Naive thymus-derived CD8-positive, alpha-beta T cell (primary cell): ENCODE measurements at regions not wholly inside any gene's neighbourhood (a gene's known extent, or its start where the extent isn't known, plus 50 kb on each side); places are given as distances from the start of the nearest gene placed in this dataset.

ENCODE experiments used
- ATAC-seq, 2 donors: fragments of 150-1000 bp; cut with Tn5 transposase in 1 of 2; sonication (Bioruptor Pico), chemical (Tn5 transposase) in 1 of 2; 1 replicate in 1 of 2; 2 replicates in 1 of 2; pipeline ENCODE4 v1.10.0; 2021; ENCODE audit warnings: mild to moderate bottlenecking in 2 of 2, moderate library complexity in 2 of 2
- POLR2A ChIA-PET: fragments of 350-600 bp; sonication (Branson Sonifier 250); formaldehyde crosslinking; loops from one replicate; lab custom pipeline; 2021; ENCODE audit warnings: antibody characterized with exemption; lab: Charles Lee
- DNase-seq, 10 donors: peaks; one replicate each; pipeline versions ENCODE4 v3.0.0 to v3.0.0-alpha.2; 2020 to 2022
- H3K27ac Mint-ChIP-seq, 10 donors: one replicate each; pipeline ENCODE4 v1.8.0; 2020 to 2022; ENCODE audit warnings: mild to moderate bottlenecking in 10 of 10, mixed read lengths in 10 of 10, moderate library complexity in 4 of 10, inconsistent platforms in 1 of 10
- H3K27me3 Mint-ChIP-seq, 5 donors: one replicate each; pipeline ENCODE4 v1.8.0; 2021 to 2022; ENCODE audit warnings: mixed read lengths in 5 of 5
- H3K36me3 Mint-ChIP-seq, 3 donors: one replicate each; pipeline ENCODE4 v1.8.0; 2020 to 2022; ENCODE audit warnings: mixed read lengths in 3 of 3, mild to moderate bottlenecking in 2 of 3, inconsistent platforms in 1 of 3
- H3K4me1 Mint-ChIP-seq, 4 donors: one replicate each; pipeline ENCODE4 v1.8.0; 2021 to 2022; ENCODE audit warnings: mixed read lengths in 4 of 4
- H3K4me3 Mint-ChIP-seq, 10 donors: one replicate each; pipeline ENCODE4 v1.8.0; 2020 to 2022; ENCODE audit warnings: mild to moderate bottlenecking in 10 of 10, mixed read lengths in 10 of 10, moderate library complexity in 6 of 10, inconsistent platforms in 1 of 10
- H3K9me3 Mint-ChIP-seq, 9 donors: one replicate each; pipeline ENCODE4 v1.8.0; 2020 to 2022; ENCODE audit warnings: mixed read lengths in 9 of 9, mild to moderate bottlenecking in 3 of 9, inconsistent platforms in 1 of 9, moderate library complexity in 1 of 9

DNA sequence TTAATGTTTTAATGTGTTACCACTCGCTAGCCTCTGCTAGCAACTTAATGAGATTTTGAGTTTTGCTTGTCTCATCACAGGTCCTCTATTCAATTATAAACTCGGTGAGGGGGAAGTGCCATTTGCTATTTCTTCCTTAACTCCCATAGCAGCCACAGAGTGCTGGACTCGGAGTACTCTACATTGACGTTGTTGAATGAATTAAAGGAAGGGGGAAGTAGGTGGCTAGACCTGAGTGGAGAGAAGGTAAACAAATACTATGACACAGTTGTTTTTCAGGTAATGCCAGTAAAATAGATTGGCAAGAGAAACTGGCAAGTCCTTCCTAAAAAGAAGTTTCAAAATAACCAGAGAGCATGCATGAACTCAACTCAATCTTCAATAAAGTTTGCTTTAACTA lies 339.3 kb downstream of the HRH4 start:
- peaks cover 7 to 43% (median 19%) of the 10 kb centered on the region in 5 donors for H3K27me3 Mint-ChIP-seq
- no peaks in the 10 kb centered on the region for H3K36me3 Mint-ChIP-seq
- POLR2A ChIA-PET = no interaction called here
- ATAC-seq (no peak), DNase-seq (no peak)
- no peaks in the 10 kb centered on the region for H3K4me1 Mint-ChIP-seq
- no peak overlapping the region for H3K27ac Mint-ChIP-seq
- peaks cover 0 to 8% (median 0%) of the 10 kb centered on the region in 9 donors for H3K9me3 Mint-ChIP-seq
- H3K4me3 Mint-ChIP-seq = no peak overlapping the region

DNA sequence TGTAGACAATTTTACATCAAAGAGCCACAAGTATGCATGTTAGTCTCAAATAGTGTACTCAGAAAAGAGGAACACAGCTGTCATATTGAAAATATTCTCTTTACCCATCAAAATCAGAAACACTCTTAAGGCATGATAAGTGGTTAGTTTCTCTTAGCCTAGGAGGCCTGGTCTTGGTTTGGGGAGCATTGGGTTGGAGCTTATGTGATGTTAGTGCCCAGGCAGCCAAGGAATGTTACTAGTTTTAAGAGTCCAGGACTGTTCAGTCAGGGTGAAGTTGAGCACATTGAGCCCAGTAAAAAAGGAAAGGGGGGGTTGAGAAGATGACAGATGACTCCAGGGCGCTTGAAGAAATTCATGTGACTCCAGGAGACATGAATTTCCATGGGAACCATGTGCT lies 340.6 kb downstream of the HRH4 start:
- Mint-ChIP-seq H3K27ac (no peak overlapping the region), H3K4me3 (no peak overlapping the region), H3K4me1 (no peaks in the 10 kb centered on the region), H3K9me3 (peaks cover 0 to 12% (median 0%) of the 10 kb centered on the region in 9 donors), H3K36me3 (no peaks in the 10 kb centered on the region), H3K27me3 (peaks cover 7 to 35% (median 19%) of the 10 kb centered on the region in 5 donors)
- POLR2A ChIA-PET = no interaction called here
- DNase-seq (no peak), ATAC-seq (no peak)

DNA sequence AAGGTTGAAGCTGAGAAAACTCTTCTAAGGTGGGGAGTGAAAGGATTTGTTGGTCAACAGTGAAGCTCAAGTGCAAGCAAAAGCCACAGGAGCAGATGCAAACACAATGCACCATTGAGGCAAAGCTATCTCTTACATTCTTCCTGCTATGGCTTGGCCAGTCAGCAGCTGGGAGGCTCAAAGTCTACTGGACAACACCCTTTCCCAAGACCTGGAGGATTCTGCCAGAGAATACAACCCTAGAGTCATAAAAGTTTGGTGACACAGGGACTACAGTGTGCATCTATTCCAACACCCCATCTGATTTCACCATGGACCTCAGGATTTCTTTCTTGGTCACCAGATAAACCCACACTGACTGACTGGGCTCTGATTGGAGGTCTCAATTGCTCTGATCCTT lies 342.0 kb downstream of the HRH4 start:
- Mint-ChIP-seq H3K27ac (no peak overlapping the region), H3K27me3 (peaks cover 7 to 29% (median 21%) of the 10 kb centered on the region in 5 donors), H3K9me3 (peaks cover 0 to 18% (median 3%) of the 10 kb centered on the region in 9 donors), H3K4me3 (no peak overlapping the region), H3K4me1 (no peaks in the 10 kb centered on the region), H3K36me3 (no peaks in the 10 kb centered on the region)
- POLR2A ChIA-PET = no interaction called here
- ATAC-seq (no peak), DNase-seq (no peak)

DNA sequence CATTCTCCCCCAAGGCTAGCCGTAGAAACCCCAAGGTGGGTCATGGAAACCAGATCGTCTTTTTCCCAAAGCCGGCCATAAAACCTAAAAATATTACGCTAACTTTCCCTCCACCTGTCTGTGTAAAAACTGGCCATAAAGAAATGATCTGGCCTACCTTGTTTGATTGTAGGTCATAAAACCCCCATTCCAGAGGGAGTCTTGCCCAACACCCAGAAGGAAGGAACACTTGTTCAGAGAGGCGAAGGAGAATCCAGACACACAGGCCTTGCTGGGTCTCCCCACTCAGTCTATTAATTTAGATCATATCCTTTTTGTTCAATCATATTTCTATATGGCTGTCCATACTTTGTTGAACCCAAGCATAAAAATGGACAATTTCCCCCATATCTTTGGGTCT lies 344.7 kb downstream of the HRH4 start:
- ATAC-seq = no peak
- H3K27me3 Mint-ChIP-seq = peaks cover 0 to 19% (median 8%) of the 10 kb centered on the region in 5 donors

DNA sequence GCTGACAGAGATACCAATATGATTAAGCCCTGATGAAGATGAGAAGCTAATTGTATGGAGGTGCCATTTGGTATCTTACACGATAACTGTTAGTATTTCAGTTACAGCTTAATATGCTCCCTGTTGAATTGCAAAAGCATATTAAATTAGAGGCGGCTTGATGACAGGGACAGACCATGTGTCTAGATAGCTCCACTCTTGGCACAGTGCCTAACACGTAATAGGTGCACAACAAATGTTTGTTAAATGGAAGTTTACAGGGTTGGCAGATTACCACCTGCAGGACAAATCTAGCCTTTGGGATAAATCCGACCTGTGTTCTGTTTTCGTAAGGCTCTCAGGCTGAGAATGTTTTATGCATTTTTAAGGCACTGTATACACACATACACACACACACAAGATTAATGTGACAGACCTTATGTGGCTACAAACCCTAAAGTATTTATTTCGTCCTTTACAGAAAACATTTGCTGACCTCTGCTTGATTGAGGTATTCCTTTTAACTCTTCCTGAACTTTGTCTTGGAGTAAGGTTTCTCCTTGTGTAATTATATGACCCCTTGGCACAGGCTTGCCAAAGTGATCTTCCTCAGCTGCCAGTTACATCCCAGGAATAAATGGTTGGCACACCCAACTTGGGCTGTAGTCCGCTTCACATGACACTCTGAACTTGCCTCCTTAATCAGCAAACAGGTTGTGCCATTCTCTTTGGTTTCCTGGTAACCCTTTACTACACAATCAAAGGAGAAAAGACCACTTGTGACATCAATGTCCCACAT lies 348.9 kb downstream of the HRH4 start:
- DNase-seq (no peak), ATAC-seq (no peak)
- Mint-ChIP-seq H3K4me1 (no peaks in the 10 kb centered on the region), H3K27ac (no peak overlapping the region), H3K9me3 (peaks cover 4 to 27% (median 14%) of the 10 kb centered on the region in 9 donors), H3K27me3 (peaks cover 0 to 9% (median 0%) of the 10 kb centered on the region in 5 donors), H3K36me3 (peaks cover 0 to 4% (median 0%) of the 10 kb centered on the region in 3 donors), H3K4me3 (no peak overlapping the region)
- POLR2A ChIA-PET = no interaction called here

More for the DNA sequence above, 344.7 kb downstream of the HRH4 start:
- no peak for DNase-seq
- H3K27ac Mint-ChIP-seq = no peak overlapping the region
- no peaks in the 10 kb centered on the region for H3K4me1 Mint-ChIP-seq
- H3K4me3 Mint-ChIP-seq = no peak overlapping the region
- H3K9me3 Mint-ChIP-seq = peaks cover 4 to 18% (median 14%) of the 10 kb centered on the region in 9 donors
- H3K36me3 Mint-ChIP-seq = peaks cover 0 to 4% (median 0%) of the 10 kb centered on the region in 3 donors
- POLR2A ChIA-PET = no interaction called here

DNA sequence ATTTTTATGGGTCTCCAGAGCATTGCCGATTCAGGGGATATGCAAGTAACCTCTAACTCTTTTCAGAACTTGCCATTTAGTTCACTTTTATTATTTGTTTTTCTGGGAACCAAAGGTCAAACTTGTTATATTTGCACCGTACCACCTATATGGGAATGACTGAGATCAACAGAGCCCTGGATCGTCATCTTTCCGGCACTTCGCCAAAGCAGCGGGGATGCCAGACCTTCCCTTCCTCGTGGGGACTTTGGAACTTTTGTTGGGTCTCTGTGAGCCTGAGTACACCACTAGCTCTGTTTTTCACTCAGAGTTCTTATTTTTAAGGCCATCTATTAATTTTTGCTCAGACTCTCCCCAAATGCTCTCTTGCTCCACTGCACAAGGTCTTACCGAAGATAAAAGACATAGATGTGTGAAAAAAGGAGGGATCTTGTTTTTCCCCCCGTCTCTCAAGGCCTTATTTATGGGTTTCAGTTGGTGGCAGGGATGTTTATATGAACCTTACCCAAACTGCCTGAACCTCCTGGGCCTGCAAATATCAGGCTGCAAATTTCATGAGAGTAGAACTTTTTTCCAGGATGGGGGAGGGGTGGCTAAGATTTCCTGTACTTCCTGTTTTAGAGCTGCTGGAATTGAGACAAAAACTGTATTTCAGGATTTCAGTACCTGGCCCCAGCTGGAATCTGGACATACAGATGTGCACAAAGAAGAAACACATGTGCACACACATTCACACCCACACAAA lies 350.3 kb downstream of the HRH4 start:
- no peaks in the 10 kb centered on the region for H3K4me1 Mint-ChIP-seq
- H3K27me3 Mint-ChIP-seq = peaks cover 0 to 7% (median 0%) of the 10 kb centered on the region in 5 donors
- no peak overlapping the region for H3K4me3 Mint-ChIP-seq

DNA sequence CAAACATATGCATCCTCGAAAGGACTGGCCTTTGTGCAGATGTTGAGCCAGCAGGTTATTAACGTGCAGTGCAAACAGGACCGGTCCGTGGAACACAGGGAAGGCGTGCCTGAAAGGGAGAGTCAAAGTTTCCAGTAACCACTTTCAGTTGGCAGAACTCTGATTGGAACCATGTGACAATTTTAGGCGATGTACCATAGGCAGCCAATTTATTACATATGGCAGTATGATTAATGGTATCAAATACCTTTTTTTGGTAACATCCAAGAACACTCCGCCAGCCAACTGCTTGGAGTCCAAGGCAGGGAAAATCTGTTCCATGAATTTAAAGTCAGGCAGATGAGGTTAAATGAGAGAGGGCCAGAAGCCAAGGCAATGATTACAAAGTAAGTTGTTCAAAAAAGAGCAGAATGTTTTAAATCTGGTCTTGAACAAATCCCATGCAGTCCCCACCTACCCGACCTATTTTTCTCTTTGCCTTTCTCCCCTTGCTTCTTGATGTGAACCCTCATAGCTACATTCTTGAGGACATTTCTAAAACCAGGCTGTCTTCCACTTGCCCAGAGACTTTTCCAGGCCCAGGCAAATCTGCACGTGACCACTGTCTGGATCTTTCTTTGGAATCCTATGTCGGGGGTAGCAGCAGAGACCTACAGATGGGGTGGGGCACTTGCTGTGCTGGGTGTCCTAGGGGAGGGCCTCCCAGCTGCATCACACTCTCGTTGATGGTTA lies 351.7 kb downstream of the HRH4 start:
- no peak overlapping the region for H3K27ac Mint-ChIP-seq
- no peaks in the 10 kb centered on the region for H3K27me3 Mint-ChIP-seq
- ATAC-seq = no peak
- no peaks in the 10 kb centered on the region for H3K4me1 Mint-ChIP-seq
- H3K9me3 Mint-ChIP-seq = peaks cover 4 to 23% (median 10%) of the 10 kb centered on the region in 9 donors
- H3K4me3 Mint-ChIP-seq = no peak overlapping the region
- DNase-seq = no peak
- POLR2A ChIA-PET = no interaction called here
- H3K36me3 Mint-ChIP-seq = peaks cover 0 to 4% (median 0%) of the 10 kb centered on the region in 3 donors

More for the DNA sequence above, 350.3 kb downstream of the HRH4 start:
- Mint-ChIP-seq H3K9me3 (peaks cover 4 to 28% (median 14%) of the 10 kb centered on the region in 9 donors), H3K27ac (no peak overlapping the region), H3K36me3 (peaks cover 0 to 4% (median 0%) of the 10 kb centered on the region in 3 donors)
- POLR2A ChIA-PET = no interaction called here
- ATAC-seq (no peak), DNase-seq (no peak)

DNA sequence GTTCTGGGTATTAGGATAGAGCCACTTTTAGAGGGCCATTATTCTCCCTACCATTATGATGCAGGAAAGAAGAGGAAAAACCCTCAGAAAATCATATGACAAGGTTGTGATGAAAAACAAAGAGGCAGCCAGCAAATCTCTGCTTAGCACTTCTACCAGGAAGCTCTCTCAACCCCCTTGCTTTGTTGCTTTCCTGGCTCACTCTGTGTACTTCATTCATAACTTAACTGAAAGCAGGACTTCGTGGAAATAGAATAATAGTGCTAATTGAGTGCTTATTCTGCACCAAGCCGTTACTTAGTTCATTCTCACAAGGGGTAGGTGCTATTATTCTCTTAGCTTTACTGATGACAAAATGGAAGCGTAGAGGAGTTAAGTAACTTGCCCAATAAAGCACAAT lies 354.1 kb downstream of the HRH4 start:
- Mint-ChIP-seq H3K27ac (no peak overlapping the region), H3K27me3 (peaks cover 0 to 3% (median 0%) of the 10 kb centered on the region in 5 donors), H3K4me3 (no peak overlapping the region), H3K9me3 (peaks cover 0 to 9% (median 0%) of the 10 kb centered on the region in 9 donors), H3K4me1 (no peaks in the 10 kb centered on the region), H3K36me3 (no peaks in the 10 kb centered on the region)
- ATAC-seq (no peak), DNase-seq (no peak)
- POLR2A ChIA-PET = no interaction called here

DNA sequence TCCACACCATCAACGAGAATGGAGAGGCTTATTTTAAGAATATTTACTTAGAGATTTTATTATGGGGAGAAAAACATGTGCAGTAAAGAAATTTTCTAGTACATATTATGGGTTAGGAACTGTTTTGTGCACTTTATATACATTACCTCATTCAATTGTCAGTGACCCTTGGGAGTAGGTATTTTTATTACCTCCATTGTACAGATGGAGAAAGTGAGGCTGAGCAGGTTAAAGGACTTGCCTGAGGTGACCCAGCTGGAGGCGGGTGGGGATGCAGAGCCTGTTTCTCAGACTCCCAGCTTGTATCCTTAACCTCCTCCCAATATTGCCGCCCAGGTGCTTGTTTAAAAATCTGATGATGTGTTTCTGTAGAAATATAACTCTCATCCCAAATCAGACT lies 356.7 kb downstream of the HRH4 start:
- Mint-ChIP-seq H3K27ac (no peak overlapping the region), H3K4me1 (no peaks in the 10 kb centered on the region), H3K36me3 (no peaks in the 10 kb centered on the region), H3K9me3 (peaks cover 0 to 9% (median 0%) of the 10 kb centered on the region in 9 donors), H3K27me3 (peaks cover 0 to 10% (median 5%) of the 10 kb centered on the region in 5 donors), H3K4me3 (no peak overlapping the region)
- ATAC-seq (no peak), DNase-seq (no peak)
- POLR2A ChIA-PET = no interaction called here

DNA sequence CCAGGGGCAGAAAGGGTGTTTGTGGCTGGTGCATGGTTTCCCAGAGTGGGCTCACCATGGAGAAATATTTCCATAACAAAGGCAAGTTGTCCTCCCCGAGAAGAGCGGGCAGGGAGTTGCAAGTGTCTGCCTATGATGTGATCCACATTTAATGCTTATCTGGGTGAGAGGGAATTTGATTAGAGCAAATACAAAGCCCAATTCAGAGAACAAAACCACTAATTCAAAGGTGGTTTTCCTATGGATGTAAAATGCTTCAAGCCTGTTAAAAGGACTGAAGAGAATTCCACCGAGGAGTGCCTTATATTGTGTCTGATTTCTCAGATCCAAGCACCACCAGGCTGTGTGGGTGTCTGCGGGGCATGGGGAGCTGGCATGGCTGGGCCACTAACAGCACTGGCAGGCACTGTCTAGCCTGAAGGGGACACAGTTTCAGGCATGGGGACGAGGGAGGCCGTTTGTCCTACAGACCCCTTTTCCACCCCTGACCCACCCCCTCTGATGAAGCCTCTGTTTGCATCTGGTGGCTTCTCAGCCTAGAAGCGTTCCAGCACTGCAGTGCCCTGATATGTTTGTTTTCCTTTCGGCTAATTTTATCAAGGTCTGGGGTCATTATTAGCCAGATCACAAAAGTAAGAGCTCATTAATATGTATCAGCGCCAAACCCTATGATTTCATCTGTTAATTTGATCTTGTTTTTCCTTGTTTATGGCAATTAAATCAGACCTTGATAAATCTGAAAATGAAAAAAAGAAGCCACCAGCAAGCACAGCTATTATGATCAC lies 357.3 kb downstream of the HRH4 start:
- POLR2A ChIA-PET = no interaction called here
- Mint-ChIP-seq H3K36me3 (no peaks in the 10 kb centered on the region), H3K9me3 (peaks cover 0 to 9% (median 0%) of the 10 kb centered on the region in 9 donors), H3K27me3 (peaks cover 0 to 13% (median 5%) of the 10 kb centered on the region in 5 donors), H3K4me1 (no peaks in the 10 kb centered on the region), H3K27ac (no peak overlapping the region), H3K4me3 (no peak overlapping the region)
- DNase-seq = no peak
- ATAC-seq = no peak

DNA sequence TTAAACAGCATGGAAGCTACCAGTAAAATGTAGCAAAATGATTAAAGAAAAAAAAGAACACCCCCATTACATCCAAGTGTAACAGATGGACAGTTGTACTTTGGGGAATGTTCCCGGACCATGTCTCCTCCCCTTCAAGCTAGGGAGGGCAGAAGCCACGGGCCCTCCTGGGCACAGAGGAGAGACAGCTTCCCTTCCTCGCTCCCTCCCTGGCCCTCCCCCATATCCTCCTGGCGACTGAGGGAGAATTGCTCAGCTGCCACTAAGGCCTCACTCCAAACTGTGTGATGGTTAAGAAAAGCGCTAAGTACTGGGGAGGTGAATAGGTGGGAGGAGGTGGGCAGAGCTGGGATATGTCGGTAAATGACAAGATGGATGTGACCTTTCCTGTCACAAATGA lies 358.0 kb downstream of the HRH4 start:
- Mint-ChIP-seq H3K36me3 (no peaks in the 10 kb centered on the region), H3K27me3 (peaks cover 0 to 13% (median 5%) of the 10 kb centered on the region in 5 donors), H3K4me1 (no peaks in the 10 kb centered on the region), H3K27ac (no peak overlapping the region), H3K9me3 (peaks cover 0 to 9% (median 0%) of the 10 kb centered on the region in 9 donors), H3K4me3 (no peak overlapping the region)
- no peak for ATAC-seq
- POLR2A ChIA-PET = no interaction called here
- DNase-seq = no peak
